DMS114 treated with DMSO at 0.1 percent for 48 hours (cell line): ENCODE measurements at regions not wholly inside any gene's neighbourhood (a gene's known extent, or its start where the extent isn't known, plus 50 kb on each side); places are given as distances from the start of the nearest gene placed in this dataset.

ENCODE experiments used
- DNase-seq: peaks from one replicate; lab custom pipeline; 2025; ENCODE audit not compliant: unreplicated experiment; lab: John Stamatoyannopoulos, UW

DNA sequence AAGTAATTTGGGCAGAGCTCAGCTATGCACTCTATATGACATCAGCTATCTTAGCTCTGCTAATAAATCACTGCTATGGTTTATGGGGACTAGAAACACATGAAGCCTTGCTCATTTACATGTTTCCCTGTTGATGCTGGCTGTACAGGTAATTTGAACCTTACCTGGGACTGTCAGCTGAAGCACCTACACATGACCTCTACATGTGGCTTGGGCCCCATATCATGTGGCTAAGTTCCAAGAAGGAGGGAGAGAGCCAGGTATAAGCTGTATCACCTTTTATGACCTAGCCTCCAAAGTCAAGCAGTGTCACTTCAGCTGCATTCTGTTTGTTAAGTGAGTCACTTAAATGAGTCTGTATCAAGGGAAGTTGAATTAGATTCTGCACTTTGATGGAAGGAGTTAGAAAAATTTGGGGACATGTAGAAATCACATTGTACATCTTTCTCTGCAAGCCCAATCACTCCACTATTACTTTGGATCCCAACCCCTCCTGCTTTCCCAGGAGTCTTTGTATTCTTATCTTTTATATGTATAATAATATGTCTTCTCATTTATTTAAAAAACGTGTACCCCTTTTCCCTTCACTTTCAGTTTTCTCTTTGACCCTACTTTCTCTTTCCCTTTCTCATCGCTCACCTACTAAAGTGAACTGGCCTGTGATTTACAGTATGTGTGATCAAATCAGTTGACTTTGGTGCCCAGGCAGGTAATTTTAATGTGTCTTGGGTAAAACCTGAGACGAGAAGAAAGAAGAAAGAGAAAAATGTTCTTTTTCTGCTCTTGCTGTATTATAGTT, 53.4 kb upstream of the PRKACB start:
- no peak for DNase-seq

DNA sequence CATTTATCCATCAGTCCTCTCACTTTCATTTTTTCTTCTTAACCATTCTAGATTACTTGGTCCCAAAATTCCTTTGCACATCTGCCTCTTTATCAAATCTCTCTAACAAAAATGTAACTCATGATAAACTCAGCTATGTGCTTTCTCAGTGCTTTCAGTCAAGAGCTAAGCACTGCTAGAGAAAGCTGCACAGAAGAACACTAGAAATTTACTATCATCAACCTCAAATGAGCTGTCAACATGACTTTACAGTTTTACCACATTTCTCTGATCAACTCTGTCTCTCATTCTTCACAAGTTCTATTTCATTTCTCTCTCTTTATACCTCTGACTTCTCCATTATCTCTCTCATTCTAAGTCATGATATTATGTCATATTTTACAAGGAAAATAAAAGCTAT, 54.2 kb upstream of the PRKACB start:
- DNase-seq = no peak

DNA sequence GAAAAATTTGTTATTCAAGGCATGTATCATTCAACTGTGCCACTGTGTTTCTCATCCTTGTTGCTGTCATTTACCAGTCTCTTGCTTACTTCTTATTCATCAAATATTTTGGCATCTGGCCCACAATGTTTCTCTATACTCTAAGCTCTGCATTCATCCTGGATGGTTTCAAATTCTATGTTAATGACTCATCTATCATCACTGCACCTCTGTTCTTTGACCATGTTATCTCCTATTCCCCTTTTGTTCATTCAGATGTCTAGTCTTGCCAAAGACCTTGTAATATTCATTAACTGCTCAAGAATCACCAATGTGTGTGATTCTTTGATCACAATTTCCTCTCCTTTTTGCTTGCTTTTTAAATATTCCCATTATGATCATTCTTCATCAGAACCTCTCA, 54.6 kb upstream of the PRKACB start:
- no peak for DNase-seq

DNA sequence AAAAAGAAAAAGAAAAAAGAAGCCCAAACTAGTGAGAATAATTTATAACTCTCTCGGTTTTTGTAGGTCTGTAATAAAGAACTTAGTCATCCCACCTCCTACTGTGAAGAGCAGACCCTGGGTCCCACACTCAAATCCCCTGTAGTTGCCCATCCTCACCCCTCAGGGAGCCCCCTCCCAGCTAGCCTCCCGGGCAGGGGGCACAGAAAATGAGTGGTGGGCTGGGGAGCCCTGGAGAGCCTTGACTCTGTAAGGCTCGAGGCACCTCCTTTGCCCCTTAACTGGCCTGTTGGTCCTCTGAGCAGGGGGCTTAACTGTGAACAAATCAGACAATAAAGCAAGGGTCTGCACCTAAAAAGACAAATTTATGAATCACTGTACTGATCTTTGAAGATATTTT, 57.5 kb upstream of the PRKACB start:
- DNase-seq = no peak

DNA sequence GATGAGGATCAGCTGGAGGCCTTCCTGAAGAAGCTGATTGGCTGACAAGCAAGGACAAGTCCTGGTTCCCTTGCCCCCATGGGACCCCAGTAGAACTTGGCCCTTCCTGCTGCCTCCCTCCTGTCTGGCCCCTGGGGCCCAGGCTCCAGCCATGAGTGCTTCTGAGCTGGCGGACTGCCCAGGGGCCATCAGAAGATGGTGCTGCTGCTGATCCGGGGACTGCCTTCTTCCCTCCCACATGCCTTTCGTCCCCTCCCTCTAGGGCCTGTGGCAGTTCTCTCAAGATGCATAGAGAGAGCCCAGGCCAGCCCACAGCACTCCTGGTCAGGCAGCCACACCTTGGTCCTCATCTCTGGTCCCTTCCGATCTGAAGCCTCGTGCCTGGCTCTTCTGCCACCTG, 57.9 kb upstream of the PRKACB start:
- DNase-seq = no peak

DNA sequence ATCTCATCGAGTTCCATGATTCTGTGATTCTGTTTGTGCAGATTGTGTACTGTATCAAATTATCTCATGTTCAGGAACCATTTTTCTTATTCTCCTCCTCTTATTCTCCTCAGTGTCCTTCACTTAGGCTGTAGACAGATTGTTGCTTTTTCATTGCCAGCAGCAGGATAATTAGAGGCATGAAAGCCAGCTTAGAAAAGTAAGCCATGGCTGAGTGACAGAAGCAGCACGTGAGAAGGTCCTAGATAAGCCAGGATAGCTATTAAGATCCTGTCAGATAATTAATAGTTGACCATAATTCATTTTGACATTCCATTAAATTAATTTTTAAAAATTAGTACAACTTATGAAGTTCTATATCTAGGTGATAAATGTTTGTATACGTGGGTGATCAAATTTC, 60.8 kb upstream of the PRKACB start:
- no peak for DNase-seq

DNA sequence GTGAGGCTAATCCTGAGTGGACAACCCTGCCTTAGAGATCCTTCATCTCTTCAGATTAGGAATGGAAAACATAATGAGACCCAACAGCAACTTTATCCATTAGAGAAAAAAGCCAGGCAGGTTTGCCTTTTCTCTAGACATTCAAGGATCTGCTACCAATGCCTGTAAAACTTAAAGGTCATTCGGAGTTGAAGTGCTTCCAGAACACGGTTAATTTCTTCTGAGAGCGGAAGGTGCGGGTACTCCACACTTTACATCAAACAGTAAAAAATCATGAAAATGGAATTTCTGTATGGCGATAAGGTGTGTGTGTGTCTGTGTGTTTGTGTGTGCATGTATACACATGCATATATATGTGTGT, 65.2 kb upstream of the PRKACB start:
- no peak for DNase-seq

DNA sequence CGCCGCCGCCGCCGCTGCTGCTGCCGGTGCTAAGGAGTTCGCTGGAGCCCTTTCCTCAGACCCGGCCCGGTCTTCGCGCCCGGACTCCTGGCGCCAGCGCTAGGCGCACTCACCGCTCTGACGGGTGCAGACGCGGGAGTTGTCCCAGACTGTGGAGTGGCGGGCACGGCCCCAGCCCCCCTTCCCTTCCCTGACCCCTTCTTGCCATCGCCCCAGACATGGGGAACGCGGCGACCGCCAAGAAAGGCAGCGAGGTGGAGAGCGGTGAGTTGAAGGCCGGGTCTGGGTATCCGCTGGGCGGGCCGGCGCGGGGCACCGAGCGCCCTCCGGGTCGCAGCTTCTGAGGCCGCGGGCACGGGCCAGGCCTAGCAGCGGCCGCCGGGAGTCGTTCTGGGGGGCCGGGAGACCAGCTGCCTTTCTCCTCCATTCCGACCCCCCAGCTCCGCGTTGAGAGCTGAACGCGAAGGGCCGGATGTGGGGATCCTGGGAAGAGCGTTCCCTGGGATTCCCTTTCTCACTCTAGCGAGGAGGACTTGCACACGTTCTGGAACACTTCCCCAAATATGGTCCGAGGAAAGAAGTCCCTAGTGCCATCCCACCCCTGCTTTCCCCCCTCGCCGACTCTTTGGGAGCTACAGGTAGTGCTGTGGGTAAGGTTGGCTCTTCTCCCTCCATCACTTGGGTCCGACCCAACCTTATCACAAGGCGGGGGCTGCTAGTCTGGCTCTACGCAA, 65.8 kb upstream of the PRKACB start:
- no peak for DNase-seq

DNA sequence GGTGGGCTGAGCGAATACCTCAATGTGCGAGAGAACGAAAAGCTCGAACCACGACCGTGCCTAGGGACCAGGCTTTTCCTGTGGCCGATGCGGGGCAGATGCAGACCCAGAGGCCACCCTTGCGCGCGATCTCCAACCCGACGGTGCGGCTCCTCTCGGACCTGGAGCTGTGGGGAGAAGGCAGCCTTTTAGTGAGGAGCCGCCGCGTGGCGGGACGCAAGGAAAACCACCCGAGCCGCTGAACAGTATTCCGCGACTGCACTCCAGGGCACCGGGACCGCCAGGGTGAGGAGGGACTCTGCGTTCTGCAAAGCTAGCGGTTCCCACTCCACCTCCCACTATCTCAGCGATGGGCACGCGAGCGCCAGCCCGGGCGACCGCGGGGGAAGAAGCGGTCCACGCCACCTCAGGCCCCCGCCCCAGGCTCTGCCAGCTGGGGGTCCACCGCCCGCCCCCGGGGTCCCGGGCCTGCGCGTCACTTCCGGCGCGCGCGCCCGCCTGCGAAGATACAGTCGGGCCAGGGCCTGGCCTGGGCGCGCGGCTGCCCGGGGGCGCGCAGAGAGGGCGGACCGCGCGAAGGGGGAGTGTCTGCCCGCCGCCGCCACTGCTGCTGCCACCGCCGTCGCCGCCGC, 66.5 kb upstream of the PRKACB start:
- peak; percentile 77 for DNase-seq

DNA sequence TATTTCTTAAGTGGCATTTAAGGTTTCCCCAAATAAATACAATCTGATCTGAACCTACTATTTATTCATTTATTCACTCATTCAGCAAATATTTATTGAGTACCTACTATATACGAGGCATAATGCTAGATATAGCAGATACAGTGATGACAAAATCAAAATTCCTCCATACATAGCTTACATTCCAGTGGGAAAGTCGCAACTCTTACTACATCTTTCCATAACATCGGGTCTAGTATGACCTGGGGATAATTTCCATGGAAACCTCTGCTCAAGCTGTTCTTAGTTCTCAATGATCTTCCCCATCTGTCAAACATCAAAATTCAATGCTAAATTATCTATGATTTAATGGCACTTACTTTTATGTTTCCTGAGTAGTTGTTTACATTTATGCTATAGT, 70.8 kb upstream of the PRKACB start:
- no peak for DNase-seq

DNA sequence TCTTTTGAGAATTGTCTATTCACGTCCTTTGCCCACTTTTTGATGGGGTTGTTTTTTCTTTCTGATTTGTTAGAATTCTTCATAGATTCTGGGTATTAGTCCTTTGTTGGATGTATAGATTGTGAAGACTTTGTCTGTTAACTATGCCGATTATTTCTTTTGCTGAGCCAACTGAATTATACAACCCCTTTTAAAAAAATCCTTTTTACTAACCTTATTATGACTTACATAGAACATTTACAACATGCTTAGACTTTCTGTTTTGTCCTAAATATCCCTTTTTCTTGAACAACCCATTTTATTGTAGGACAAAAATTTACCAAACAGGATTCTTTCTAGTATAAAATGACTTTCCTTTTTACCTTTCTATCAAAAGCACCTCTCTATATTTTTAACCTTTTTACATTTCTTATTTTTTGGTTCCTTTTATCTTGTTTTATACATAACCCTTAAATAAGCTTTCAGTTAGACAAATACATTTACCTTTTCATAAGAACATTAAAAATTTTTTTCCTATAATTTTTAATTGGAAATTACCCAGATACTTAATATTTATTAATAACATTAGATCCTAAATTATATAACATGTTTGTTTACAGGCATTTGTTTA, 70.4 kb upstream of the TTLL7 start:
- DNase-seq = peak; percentile 22

DNA sequence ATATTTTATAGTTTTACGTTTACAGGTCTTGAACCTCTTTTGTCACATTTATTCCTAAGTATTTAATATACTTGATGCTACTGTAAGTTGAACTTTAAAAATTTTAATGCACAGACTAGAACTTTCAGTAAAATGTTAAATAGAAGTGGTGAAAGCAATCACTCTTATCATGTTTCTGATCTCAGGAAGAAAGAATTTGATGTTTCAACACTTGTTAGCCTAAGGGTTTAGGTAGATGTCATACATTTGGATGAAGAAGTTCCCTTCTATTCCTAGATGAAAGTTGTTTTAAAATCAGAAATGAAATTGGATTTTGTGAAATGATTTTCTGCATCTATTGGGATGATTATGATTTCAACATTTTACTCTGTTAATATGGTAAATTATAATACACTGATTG, 63.6 kb upstream of the TTLL7 start:
- DNase-seq = no peak

DNA sequence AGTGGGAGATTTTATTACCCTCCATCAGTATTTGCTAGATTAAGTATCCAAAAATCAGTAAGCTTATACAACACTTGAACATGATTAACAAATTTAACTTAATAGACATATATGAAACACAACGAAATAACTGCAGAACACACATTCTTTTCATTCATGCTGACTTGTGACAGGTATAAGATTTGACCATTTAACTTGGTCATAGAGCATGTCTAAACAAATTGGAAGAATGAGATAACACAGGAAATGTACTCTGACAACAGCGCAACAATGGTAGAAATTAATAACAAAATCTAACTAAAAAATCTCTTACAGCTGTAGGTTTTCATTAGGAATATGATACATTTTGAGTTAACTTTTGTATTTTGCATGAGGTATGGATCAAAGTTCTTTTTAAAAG, 62.4 kb upstream of the TTLL7 start:
- no peak for DNase-seq

DNA sequence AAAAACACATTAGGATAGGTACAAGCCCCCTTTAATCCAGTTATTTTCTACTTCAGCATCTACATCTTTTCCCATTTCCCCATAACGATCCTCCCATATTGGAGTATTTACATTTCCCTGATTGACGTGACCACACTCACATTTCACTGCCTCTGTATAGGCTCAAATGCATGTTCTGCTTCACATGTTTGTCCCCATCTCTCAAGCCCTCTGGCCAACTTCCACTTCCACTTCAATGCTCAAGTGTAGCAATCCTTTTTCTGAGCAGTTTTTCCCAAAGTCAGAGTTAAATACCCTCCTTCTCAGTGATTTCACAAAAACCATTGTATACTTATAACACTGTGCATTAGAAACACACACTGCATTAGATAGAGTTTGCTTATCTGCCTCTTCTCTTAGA, 61.8 kb upstream of the TTLL7 start:
- DNase-seq = no peak

DNA sequence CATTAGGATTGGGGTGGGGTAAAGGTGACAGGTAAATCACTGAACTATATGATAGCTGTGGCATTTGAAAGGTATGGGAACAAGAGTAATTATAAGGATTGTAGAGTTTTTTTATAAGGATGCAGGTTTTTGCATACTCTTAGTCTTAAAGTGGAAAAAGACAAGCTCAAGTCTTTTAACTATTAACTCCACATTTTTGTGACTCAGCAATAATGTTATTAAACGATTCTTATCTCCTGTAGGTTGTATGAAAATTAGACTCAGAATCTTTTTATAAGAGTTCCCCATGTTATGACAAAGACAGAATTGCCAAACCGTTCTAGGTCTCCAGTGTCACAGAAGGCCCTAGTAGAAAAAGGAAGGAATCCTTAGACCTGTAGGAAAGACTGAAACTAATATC, 49.9 kb upstream of the TTLL7 start:
- no peak for DNase-seq
